HCT116 (cell line): ENCODE measurements at regions not wholly inside any gene's neighbourhood (a gene's known extent, or its start where the extent isn't known, plus 50 kb on each side); places are given as distances from the start of the nearest gene placed in this dataset.
"Not testable (repeated sequence)": the region's sequence is repeated elsewhere in the genome, so short reads cannot be mapped to it uniquely, and the experiment has no call there.

Source experiments
- ATAC-seq: fragments of 200-7000 bp; cut with Tn5 transposase; 2 replicates; pipeline ENCODE4 v1.9.1; 2020; ENCODE audit warnings: mild to moderate bottlenecking, moderate library complexity
- BruUV-seq: library from RNA; stranded (reverse); fragments of 400-500 nt; replicated peaks from 2 replicates; lab custom pipeline; 2021; lab: Mats Ljungman, UMichigan
- CTCF ChIA-PET: fragments of 300-600 bp; sonication (Branson Sonifier 250); formaldehyde crosslinking; loops from one replicate; lab custom pipeline; 2021; ENCODE audit warnings: antibody characterized with exemption; lab: Charles Lee
- POLR2A ChIA-PET: fragments of 300-600, 350-600 bp; sonication (Branson Sonifier 250); formaldehyde crosslinking; loops from one replicate; lab custom pipeline; 2021; ENCODE audit warnings: antibody characterized with exemption; lab: Charles Lee
- RAD21 ChIA-PET, 2 experiments: fragments of 300-600 bp; sonication (Branson Sonifier 250); formaldehyde crosslinking; loops; one replicate each; lab custom pipeline; 2023; ENCODE audit warnings: low total read pairs in 2 of 2; ENCODE audit not compliant: uncharacterized antibody in 2 of 2, unreplicated experiment in 2 of 2, low non-redundant PET in 1 of 2; lab: Charles Lee
- DNase-seq: peaks from one replicate; pipeline ENCODE4 v3.0.0-alpha.2; 2010; ENCODE audit warnings: low read depth, low spot score
- H2AFZ ChIP-seq: fragments of 200-600 bp; shearing (Covaris generic), sonication (generic); 2 replicates; pipeline ENCODE4 v1.6.1; 2017; ENCODE audit warnings: low read depth, mixed run types, mixed read lengths, antibody characterized with exemption, low read length; ENCODE audit not compliant: poor library complexity, severe bottlenecking
- H3K27ac ChIP-seq: 2 replicates; pipeline ENCODE4 v1.5.1; 2012; ENCODE audit warnings: low read depth, low read length
- H3K27me3 ChIP-seq: fragments of 200-600 bp; sonication (generic); 2 replicates; pipeline ENCODE4 v1.6.1; 2016; ENCODE audit warnings: mixed run types, low read length, mixed read lengths; ENCODE audit not compliant: insufficient read depth
- H3K36me3 ChIP-seq, 2 experiments: fragments of 200-500 bp in 1 of 2; fragments of 200-600 bp in 1 of 2; sonication (Bioruptor generic) in 1 of 2; sonication (generic) in 1 of 2; 2 replicates each; pipeline versions ENCODE4 v1.5.1 to v1.6.1; 2014 to 2016; ENCODE audit warnings: low read length in 2 of 2, inconsistent platforms in 1 of 2, mixed read lengths in 1 of 2, mixed run types in 1 of 2; ENCODE audit not compliant: insufficient read depth in 2 of 2, control insufficient read depth in 1 of 2
- H3K4me1 ChIP-seq, 2 experiments: fragments of 200-600 bp in 1 of 2; sonication (generic) in 1 of 2; 2 replicates each; pipeline versions ENCODE4 v1.5.1 to v1.6.1; 2012 to 2017; ENCODE audit warnings: low read length in 2 of 2, inconsistent platforms in 1 of 2, mild to moderate bottlenecking in 1 of 2, mixed read lengths in 1 of 2, mixed run types in 1 of 2, moderate library complexity in 1 of 2; ENCODE audit not compliant: insufficient read depth in 2 of 2, control insufficient read depth in 1 of 2
- H3K4me2 ChIP-seq: fragments of 200-600 bp; sonication (generic); 2 replicates; pipeline ENCODE4 v1.6.1; 2017; ENCODE audit warnings: mixed run types, low read length, mixed read lengths
- H3K4me3 ChIP-seq, 2 experiments: fragments of 200-600 bp in 1 of 2; sonication (generic) in 1 of 2; replicated peaks in 1 of 2; 2 replicates each; pipeline ENCODE4 v1.5.1; 2011 to 2016; ENCODE audit warnings: low read length in 2 of 2, control low read depth in 1 of 2, low read depth in 1 of 2, mild to moderate bottlenecking in 1 of 2, mixed read lengths in 1 of 2, mixed run types in 1 of 2
- H3K79me2 ChIP-seq: fragments of 200-600 bp; sonication (generic); 2 replicates; pipeline ENCODE4 v1.6.1; 2017; ENCODE audit warnings: mild to moderate bottlenecking, mixed run types, low read length, moderate library complexity, mixed read lengths; ENCODE audit not compliant: insufficient read depth
- H3K9ac ChIP-seq: fragments of 200-600 bp; sonication (generic); 2 replicates; pipeline ENCODE4 v1.6.1; 2016; ENCODE audit warnings: low read length, mixed read lengths
- H3K9me2 ChIP-seq: fragments of 200-600 bp; sonication (generic), shearing (Covaris generic); 2 replicates; pipeline ENCODE4 v1.6.1; 2017; ENCODE audit warnings: mixed run types, mild to moderate bottlenecking, moderate library complexity; ENCODE audit not compliant: insufficient read depth
- H3K9me3 ChIP-seq, 2 experiments: fragments of 200-500 bp in 1 of 2; fragments of 200-600 bp in 1 of 2; sonication (Bioruptor generic) in 1 of 2; sonication (generic) in 1 of 2; 2 replicates each; pipeline ENCODE4 v1.6.1; 2014 to 2017; ENCODE audit warnings: low read length in 2 of 2, mixed read lengths in 2 of 2, inconsistent platforms in 1 of 2, low read depth in 1 of 2, mild to moderate bottlenecking in 1 of 2, mixed run types in 1 of 2, moderate library complexity in 1 of 2; ENCODE audit not compliant: control insufficient read depth in 1 of 2, insufficient read depth in 1 of 2
- H4K20me1 ChIP-seq: fragments of 200-600 bp; sonication (generic), shearing (Covaris generic); 2 replicates; pipeline ENCODE4 v1.6.1; 2017; ENCODE audit warnings: mixed run types, mild to moderate bottlenecking, moderate library complexity; ENCODE audit not compliant: insufficient read depth
- ATF3 ChIP-seq: IDR thresholded peaks from 2 replicates; pipeline ENCODE4 v1.6.1; 2012
- CEBPB ChIP-seq: IDR thresholded peaks from 2 replicates; pipeline ENCODE4 v1.6.1; 2012; ENCODE audit warnings: low read depth
- CTCF ChIP-seq, 3 experiments: fragments of 200-600 bp in 1 of 3; sonication (generic) in 1 of 3; IDR thresholded peaks in 2 of 3; conservative IDR thresholded peaks in 1 of 3; 2 replicates each; pipeline ENCODE4 v1.5.1; 2012 to 2017; ENCODE audit warnings: low read depth in 2 of 3, low read length in 2 of 3, antibody characterized with exemption in 1 of 3, borderline replicate concordance in 1 of 3, control low read depth in 1 of 3, mild to moderate bottlenecking in 1 of 3, mixed read lengths in 1 of 3, mixed run types in 1 of 3, moderate library complexity in 1 of 3; ENCODE audit not compliant: insufficient read depth in 1 of 3
- EGR1 ChIP-seq: IDR thresholded peaks from 2 replicates; pipeline ENCODE4 v1.6.1; 2012; ENCODE audit warnings: low read depth
- EZH2 ChIP-seq: fragments of 200-600 bp; sonication (generic); IDR thresholded peaks from 2 replicates; pipeline ENCODE4 v1.6.1; 2017; ENCODE audit warnings: antibody characterized with exemption, mixed run types
- JUND ChIP-seq: IDR thresholded peaks from 2 replicates; pipeline ENCODE4 v1.6.1; 2012
- POLR2A ChIP-seq: IDR thresholded peaks from 2 replicates; pipeline ENCODE4 v1.7.0; 2011; ENCODE audit warnings: borderline replicate concordance; ENCODE audit not compliant: insufficient read depth, insufficient read length; ENCODE audit errors: extremely low read depth
- SRF ChIP-seq: IDR thresholded peaks from 2 replicates; pipeline ENCODE4 v1.6.1; 2012; ENCODE audit warnings: low read depth
- YY1 ChIP-seq: IDR thresholded peaks from 2 replicates; pipeline ENCODE4 v1.6.1; 2011; ENCODE audit warnings: low read length, low read depth, moderate library complexity, mild to moderate bottlenecking; ENCODE audit not compliant: insufficient replicate concordance; ENCODE audit errors: extremely low read depth
- intact Hi-C: fragments of 100-400 bp; cut with micrococcal nuclease; formaldehyde crosslinking; loops from 2 replicates; pipeline ENCODE4 v1.10.0; 2022

GRCh38 chr9:79492092-79493009 lies 79.4 kb upstream of the TLE4 start:
- Histone ChIP-seq H3K4me3 (no peak overlapping the region), H4K20me1 (no peaks in the 10 kb centered on the region), H3K36me3 (no peaks in the 10 kb centered on the region), H3K9ac (no peak overlapping the region), H3K4me1 (no peaks in the 10 kb centered on the region), H3K27me3 (no peaks in the 10 kb centered on the region), H3K4me2 (no peak overlapping the region), H3K27ac (no peak overlapping the region), H2AFZ (no peak overlapping the region), H3K79me2 (no peaks in the 10 kb centered on the region), H3K9me3 (peaks cover 0 to 10% of the 10 kb centered on the region in 2 experiments; a peak in 2 of 4 replicates), H3K9me2 (no peaks in the 10 kb centered on the region)
- no TSS peak for BruUV-seq
- POLR2A ChIA-PET, result no interaction called here
- intact Hi-C loops, result no loop called here
- ATAC-seq (no peak), DNase-seq (no peak)
- CTCF ChIA-PET, result no interaction called here
- RAD21 ChIA-PET, result no interaction called here
- TF ChIP-seq JUND (no peak), SRF (no peak), CTCF (IDR thresholded peaks at IDR 0.05 in 2 of 3, conservative IDR thresholded peaks at IDR 0.05 in 1 of 3; ENCODE audit: borderline replicate concordance in 1 of 3, insufficient read depth in 1 of 3, low read depth in 2 of 3, low read length in 2 of 3) (no peak), ATF3 (no peak), POLR2A (no peak), YY1 (no peak), EGR1 (no peak), EZH2 (no peak), CEBPB (no peak)

- CTCF ChIA-PET, ATAC-seq, RAD21 ChIA-PET, H4K20me1 ChIP-seq, DNase-seq, H3K4me2 ChIP-seq, H3K27ac ChIP-seq, H3K27me3 ChIP-seq, H3K9ac ChIP-seq, POLR2A ChIA-PET, H2AFZ ChIP-seq, BruUV-seq, H3K9me3 ChIP-seq, H3K79me2 ChIP-seq, H3K36me3 ChIP-seq, H3K4me1 ChIP-seq, intact Hi-C loops, H3K4me3 ChIP-seq, H3K9me2 ChIP-seq: not testable (repeated sequence)
Measured at GRCh38 chr9:79500196-79500864, 71.4 kb upstream of the TLE4 start.
